Coronary artery (tissue), 2 donors: ENCODE measurements at regions not wholly inside any gene's neighbourhood (a gene's known extent, or its start where the extent isn't known, plus 50 kb on each side); places are given as distances from the start of the nearest gene placed in this dataset.

Experiments
- DNase-seq: peaks from one replicate; pipeline ENCODE4 v3.0.0-alpha.2; 2017; ENCODE audit warnings: low spot score
- H3K27ac ChIP-seq, 2 donors: fragments of 200-600 bp; sonication (generic); one replicate each; pipeline ENCODE4 v1.5.1; 2016 to 2019
- H3K4me3 ChIP-seq: fragments of 200-600 bp; sonication (generic); 2 replicates; pipeline ENCODE4 v1.5.1; 2016; ENCODE audit warnings: mild to moderate bottlenecking, moderate library complexity
- CTCF ChIP-seq: fragments of 200-600 bp; sonication (generic); IDR thresholded peaks from one replicate; pipeline ENCODE4 v1.5.1; 2019; ENCODE audit warnings: antibody characterized with exemption

GRCh38 chr4:155025762-155026457, 182.5 kb upstream of the NPY2R start:
- DNase-seq, result no peak
- Histone ChIP-seq H3K27ac (no peak overlapping the region), H3K4me3 (no peak overlapping the region)
- TF ChIP-seq CTCF, result no peak

GRCh38 chr4:155026715-155027114, 181.7 kb upstream of the NPY2R start:
- H3K4me3 ChIP-seq, result no peak overlapping the region
- no peak for TF ChIP-seq CTCF
- H3K27ac ChIP-seq, result no peak overlapping the region
- DNase-seq, result no peak

GRCh38 chr4:155032521-155033229, 175.8 kb upstream of the NPY2R start:
- Histone ChIP-seq H3K27ac (no peak overlapping the region), H3K4me3 (no peak overlapping the region)
- no peak for TF ChIP-seq CTCF
- DNase-seq, result no peak

GRCh38 chr4:155033604-155034003, 174.8 kb upstream of the NPY2R start:
- Histone ChIP-seq H3K4me3 (no peak overlapping the region), H3K27ac (no peak overlapping the region)
- DNase-seq, result no peak
- TF ChIP-seq CTCF, result no peak

GRCh38 chr4:155037031-155037430, 171.4 kb upstream of the NPY2R start:
- no peak for TF ChIP-seq CTCF
- DNase-seq, result no peak
- no peak overlapping the region for H3K27ac ChIP-seq
- no peak overlapping the region for H3K4me3 ChIP-seq

GRCh38 chr4:155038459-155038858, 170.0 kb upstream of the NPY2R start:
- H3K27ac ChIP-seq, result no peak overlapping the region
- H3K4me3 ChIP-seq, result no peak overlapping the region
- no peak for TF ChIP-seq CTCF
- no peak for DNase-seq

GRCh38 chr4:155039162-155039561, 169.3 kb upstream of the NPY2R start:
- no peak overlapping the region for H3K27ac ChIP-seq
- H3K4me3 ChIP-seq, result no peak overlapping the region
- TF ChIP-seq CTCF, result no peak

More at GRCh38 chr4:155039162-155039561, 169.3 kb upstream of the NPY2R start:
- DNase-seq, result no peak
